SK-N-SH treated with all-trans-retinoic acid at 6 μM for 48 hours (cell line): ENCODE measurements at regions not wholly inside any gene's neighbourhood (a gene's known extent, or its start where the extent isn't known, plus 50 kb on each side); places are given as distances from the start of the nearest gene placed in this dataset.

Source experiments
- ATAC-seq: fragments of 200-7000 bp; cut with Tn5 transposase; 3 replicates; pipeline ENCODE4 v1.9.1; 2020; ENCODE audit warnings: mild to moderate bottlenecking, moderate library complexity
- ARNTL ChIP-seq: fragments of 450-650 bp; formaldehyde crosslinking; IDR thresholded peaks from 2 replicates; pipeline ENCODE4 v1.5.0; 2020; ENCODE audit warnings: low read depth, mild to moderate bottlenecking, moderate library complexity, borderline replicate concordance
- BACH2 ChIP-seq: fragments of 250-450 bp; sonication (Bioruptor Pico); IDR thresholded peaks from 2 replicates; pipeline ENCODE4 v1.9.0; 2021; ENCODE audit warnings: mild to moderate bottlenecking, borderline replicate concordance
- CSDC2 ChIP-seq: fragments of 250-450 bp; sonication (Bioruptor Pico); IDR thresholded peaks from 2 replicates; pipeline ENCODE4 v1.5.0; 2020; ENCODE audit warnings: mild to moderate bottlenecking, moderate library complexity
- ESRRG ChIP-seq: fragments of 250-450 bp; sonication (Bioruptor Pico); IDR thresholded peaks from 2 replicates; pipeline ENCODE4 v1.6.1; 2021; ENCODE audit warnings: mild to moderate bottlenecking
- ISL1 ChIP-seq: fragments of 250-450 bp; sonication (Bioruptor Pico); IDR thresholded peaks from 2 replicates; pipeline ENCODE4 v2.1.2; 2022; ENCODE audit warnings: mild to moderate bottlenecking, moderate library complexity
- OSR1 ChIP-seq: fragments of 250-450 bp; sonication (Bioruptor Pico); IDR thresholded peaks from 2 replicates; pipeline ENCODE4 v1.8.0; 2022; ENCODE audit warnings: moderate library complexity, mild to moderate bottlenecking, inconsistent platforms
- PPARA ChIP-seq: fragments of 250-450 bp; sonication (Bioruptor Pico); IDR thresholded peaks from 2 replicates; pipeline ENCODE4 v1.5.0; 2020; ENCODE audit warnings: mild to moderate bottlenecking, borderline replicate concordance
- RARB ChIP-seq: fragments of 250-450 bp; sonication (Bioruptor Pico); IDR thresholded peaks from 2 replicates; pipeline ENCODE4 v1.8.0; 2021; ENCODE audit warnings: mild to moderate bottlenecking, moderate library complexity
- TCF4 ChIP-seq: fragments of 250-450 bp; sonication (Bioruptor Pico); IDR thresholded peaks from 2 replicates; pipeline ENCODE4 v1.8.0; 2021; ENCODE audit warnings: mild to moderate bottlenecking, moderate library complexity, borderline replicate concordance
- TOX ChIP-seq: fragments of 250-450 bp; sonication (Bioruptor Pico); IDR thresholded peaks from 2 replicates; pipeline ENCODE4 v1.8.0; 2021; ENCODE audit warnings: mild to moderate bottlenecking, moderate library complexity, borderline replicate concordance
- ZC3H10 ChIP-seq: fragments of 250-450 bp; sonication (Bioruptor Pico); IDR thresholded peaks from 2 replicates; pipeline ENCODE4 v1.5.1; 2021; ENCODE audit warnings: mild to moderate bottlenecking, moderate library complexity
- ZFP3 ChIP-seq: fragments of 250-450 bp; sonication (Bioruptor Pico); IDR thresholded peaks from 2 replicates; pipeline ENCODE4 v1.5.0; 2020; ENCODE audit warnings: mild to moderate bottlenecking, moderate library complexity
- ZFP30 ChIP-seq: fragments of 450-650 bp; formaldehyde crosslinking; IDR thresholded peaks from 2 replicates; pipeline ENCODE4 v1.5.0; 2022; ENCODE audit warnings: mild to moderate bottlenecking, moderate library complexity
- ZNF565 ChIP-seq: fragments of 450-650 bp; formaldehyde crosslinking; conservative IDR thresholded peaks from 2 replicates; pipeline ENCODE4 v1.5.0; 2020; ENCODE audit warnings: low read depth, mild to moderate bottlenecking, moderate library complexity
- ZNF70 ChIP-seq: fragments of 450-650 bp; formaldehyde crosslinking; IDR thresholded peaks from 2 replicates; pipeline ENCODE4 v1.5.0; 2020; ENCODE audit warnings: mild to moderate bottlenecking, moderate library complexity
- ZNF8 ChIP-seq: fragments of 450-650 bp; formaldehyde crosslinking; IDR thresholded peaks from 2 replicates; pipeline ENCODE4 v1.5.0; 2020; ENCODE audit warnings: mild to moderate bottlenecking, moderate library complexity
- TF ChIP-seq, protein P1 (sequence below): fragments of 250-450 bp; sonication (Bioruptor Pico); IDR thresholded peaks from 2 replicates; pipeline ENCODE4 v1.5.1; 2020; ENCODE audit warnings: low read depth, mild to moderate bottlenecking, moderate library complexity
- TF ChIP-seq, protein P2 (sequence below): fragments of 250-450 bp; sonication (Bioruptor Pico); IDR thresholded peaks from 2 replicates; pipeline ENCODE4 v1.8.0; 2021; ENCODE audit warnings: low read depth, mild to moderate bottlenecking, moderate library complexity, borderline replicate concordance
- TF ChIP-seq, protein P3 (sequence below): fragments of 250-450 bp; sonication (Bioruptor Pico); IDR thresholded peaks from 2 replicates; pipeline ENCODE4 v1.8.0; 2020; ENCODE audit warnings: mild to moderate bottlenecking, moderate library complexity, borderline replicate concordance
- TF ChIP-seq, protein P4 (sequence below): fragments of 250-450 bp; sonication (Bioruptor Pico); IDR thresholded peaks from 2 replicates; pipeline ENCODE4 v1.5.0; 2020; ENCODE audit warnings: mild to moderate bottlenecking, moderate library complexity
- TF ChIP-seq, protein P5 (sequence below): fragments of 250-450 bp; sonication (Bioruptor Pico); IDR thresholded peaks from 2 replicates; pipeline ENCODE4 v1.5.1; 2021; ENCODE audit warnings: mild to moderate bottlenecking, moderate library complexity

DNA sequence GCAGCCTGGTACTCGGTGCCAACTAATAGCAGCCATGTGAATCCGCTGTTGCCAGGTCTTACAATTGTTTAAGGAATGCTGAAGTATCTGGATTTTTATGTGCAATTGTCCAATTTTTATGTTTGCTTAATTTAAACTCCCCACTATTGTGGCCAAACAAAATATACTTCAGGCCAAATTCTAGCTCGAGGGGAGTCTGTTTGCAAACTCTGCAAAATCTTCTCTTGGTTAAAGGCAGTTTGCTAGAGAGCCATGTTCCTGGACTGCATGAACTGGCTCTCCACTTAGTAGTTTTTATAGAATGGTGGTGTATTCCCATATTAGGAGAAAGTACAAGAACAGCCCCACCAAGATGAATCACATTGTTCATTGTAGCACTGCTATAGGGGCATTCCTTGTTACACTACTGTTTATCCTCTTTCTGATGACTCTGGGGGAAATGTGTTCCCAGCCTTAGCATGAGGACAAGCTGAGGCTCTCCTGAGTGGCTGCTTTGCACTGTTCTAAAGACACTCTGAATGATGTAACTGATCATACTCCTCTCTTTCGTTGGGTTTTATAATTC is 178.0 kb upstream of the GLI3 start:
- no peak for ATAC-seq

DNA sequence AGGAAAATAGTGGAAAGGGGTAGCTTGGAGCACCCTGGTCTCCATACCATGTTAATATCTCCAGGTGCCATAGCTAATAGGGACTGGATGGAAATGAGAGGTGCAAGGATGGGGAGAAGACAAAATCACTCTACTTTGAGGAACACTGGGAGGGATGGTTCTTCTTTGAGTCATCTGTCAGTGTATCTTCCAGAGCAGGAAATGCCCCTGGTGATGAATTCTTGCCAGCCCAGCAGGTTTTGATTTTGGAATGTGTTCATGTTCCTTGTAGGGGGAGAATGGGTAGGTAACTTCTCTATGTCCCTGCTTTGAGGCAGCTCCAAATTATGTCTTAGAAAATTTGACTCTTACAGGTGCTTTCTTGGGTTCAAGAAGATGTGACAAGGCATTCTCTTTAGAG is 177.0 kb upstream of the GLI3 start:
- no peak for ATAC-seq
- TF ChIP-seq ZNF8, result no peak
- no peak for TF ChIP-seq ARNTL (CRISPR knock-in tag)
- TF ChIP-seq CSDC2 (CRISPR knock-in tag), result no peak
- no peak for TF ChIP-seq ZC3H10
- TF ChIP-seq TOX (CRISPR knock-in tag), result no peak
- TF ChIP-seq, protein P1, sequence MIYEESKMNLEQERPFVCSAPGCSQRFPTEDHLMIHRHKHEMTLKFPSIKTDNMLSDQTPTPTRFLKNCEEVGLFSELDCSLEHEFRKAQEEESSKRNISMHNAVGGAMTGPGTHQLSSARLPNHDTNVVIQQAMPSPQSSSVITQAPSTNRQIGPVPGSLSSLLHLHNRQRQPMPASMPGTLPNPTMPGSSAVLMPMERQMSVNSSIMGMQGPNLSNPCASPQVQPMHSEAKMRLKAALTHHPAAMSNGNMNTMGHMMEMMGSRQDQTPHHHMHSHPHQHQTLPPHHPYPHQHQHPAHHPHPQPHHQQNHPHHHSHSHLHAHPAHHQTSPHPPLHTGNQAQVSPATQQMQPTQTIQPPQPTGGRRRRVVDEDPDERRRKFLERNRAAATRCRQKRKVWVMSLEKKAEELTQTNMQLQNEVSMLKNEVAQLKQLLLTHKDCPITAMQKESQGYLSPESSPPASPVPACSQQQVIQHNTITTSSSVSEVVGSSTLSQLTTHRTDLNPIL, result no peak
- TF ChIP-seq, protein P2, sequence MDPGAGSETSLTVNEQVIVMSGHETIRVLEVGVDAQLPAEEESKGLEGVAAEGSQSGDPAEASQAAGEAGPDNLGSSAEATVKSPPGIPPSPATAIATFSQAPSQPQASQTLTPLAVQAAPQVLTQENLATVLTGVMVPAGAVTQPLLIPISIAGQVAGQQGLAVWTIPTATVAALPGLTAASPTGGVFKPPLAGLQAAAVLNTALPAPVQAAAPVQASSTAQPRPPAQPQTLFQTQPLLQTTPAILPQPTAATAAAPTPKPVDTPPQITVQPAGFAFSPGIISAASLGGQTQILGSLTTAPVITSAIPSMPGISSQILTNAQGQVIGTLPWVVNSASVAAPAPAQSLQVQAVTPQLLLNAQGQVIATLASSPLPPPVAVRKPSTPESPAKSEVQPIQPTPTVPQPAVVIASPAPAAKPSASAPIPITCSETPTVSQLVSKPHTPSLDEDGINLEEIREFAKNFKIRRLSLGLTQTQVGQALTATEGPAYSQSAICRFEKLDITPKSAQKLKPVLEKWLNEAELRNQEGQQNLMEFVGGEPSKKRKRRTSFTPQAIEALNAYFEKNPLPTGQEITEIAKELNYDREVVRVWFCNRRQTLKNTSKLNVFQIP (CRISPR knock-in tag), result no peak
- TF ChIP-seq ZNF565 (CRISPR knock-in tag), result no peak
- TF ChIP-seq ISL1 (CRISPR knock-in tag), result no peak
- TF ChIP-seq, protein P3, sequence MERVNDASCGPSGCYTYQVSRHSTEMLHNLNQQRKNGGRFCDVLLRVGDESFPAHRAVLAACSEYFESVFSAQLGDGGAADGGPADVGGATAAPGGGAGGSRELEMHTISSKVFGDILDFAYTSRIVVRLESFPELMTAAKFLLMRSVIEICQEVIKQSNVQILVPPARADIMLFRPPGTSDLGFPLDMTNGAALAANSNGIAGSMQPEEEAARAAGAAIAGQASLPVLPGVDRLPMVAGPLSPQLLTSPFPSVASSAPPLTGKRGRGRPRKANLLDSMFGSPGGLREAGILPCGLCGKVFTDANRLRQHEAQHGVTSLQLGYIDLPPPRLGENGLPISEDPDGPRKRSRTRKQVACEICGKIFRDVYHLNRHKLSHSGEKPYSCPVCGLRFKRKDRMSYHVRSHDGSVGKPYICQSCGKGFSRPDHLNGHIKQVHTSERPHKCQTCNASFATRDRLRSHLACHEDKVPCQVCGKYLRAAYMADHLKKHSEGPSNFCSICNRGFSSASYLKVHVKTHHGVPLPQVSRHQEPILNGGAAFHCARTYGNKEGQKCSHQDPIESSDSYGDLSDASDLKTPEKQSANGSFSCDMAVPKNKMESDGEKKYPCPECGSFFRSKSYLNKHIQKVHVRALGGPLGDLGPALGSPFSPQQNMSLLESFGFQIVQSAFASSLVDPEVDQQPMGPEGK (CRISPR knock-in tag), result no peak
- TF ChIP-seq ZFP30 (CRISPR knock-in tag), result no peak
- no peak for TF ChIP-seq BACH2 (CRISPR knock-in tag)
- TF ChIP-seq PPARA (CRISPR knock-in tag), result no peak
- TF ChIP-seq ESRRG, result no peak
- TF ChIP-seq TCF4, result no peak
- no peak for TF ChIP-seq ZFP3 (CRISPR knock-in tag)

More for the DNA sequence above, 178.0 kb upstream of the GLI3 start:
- TF ChIP-seq, protein P4, sequence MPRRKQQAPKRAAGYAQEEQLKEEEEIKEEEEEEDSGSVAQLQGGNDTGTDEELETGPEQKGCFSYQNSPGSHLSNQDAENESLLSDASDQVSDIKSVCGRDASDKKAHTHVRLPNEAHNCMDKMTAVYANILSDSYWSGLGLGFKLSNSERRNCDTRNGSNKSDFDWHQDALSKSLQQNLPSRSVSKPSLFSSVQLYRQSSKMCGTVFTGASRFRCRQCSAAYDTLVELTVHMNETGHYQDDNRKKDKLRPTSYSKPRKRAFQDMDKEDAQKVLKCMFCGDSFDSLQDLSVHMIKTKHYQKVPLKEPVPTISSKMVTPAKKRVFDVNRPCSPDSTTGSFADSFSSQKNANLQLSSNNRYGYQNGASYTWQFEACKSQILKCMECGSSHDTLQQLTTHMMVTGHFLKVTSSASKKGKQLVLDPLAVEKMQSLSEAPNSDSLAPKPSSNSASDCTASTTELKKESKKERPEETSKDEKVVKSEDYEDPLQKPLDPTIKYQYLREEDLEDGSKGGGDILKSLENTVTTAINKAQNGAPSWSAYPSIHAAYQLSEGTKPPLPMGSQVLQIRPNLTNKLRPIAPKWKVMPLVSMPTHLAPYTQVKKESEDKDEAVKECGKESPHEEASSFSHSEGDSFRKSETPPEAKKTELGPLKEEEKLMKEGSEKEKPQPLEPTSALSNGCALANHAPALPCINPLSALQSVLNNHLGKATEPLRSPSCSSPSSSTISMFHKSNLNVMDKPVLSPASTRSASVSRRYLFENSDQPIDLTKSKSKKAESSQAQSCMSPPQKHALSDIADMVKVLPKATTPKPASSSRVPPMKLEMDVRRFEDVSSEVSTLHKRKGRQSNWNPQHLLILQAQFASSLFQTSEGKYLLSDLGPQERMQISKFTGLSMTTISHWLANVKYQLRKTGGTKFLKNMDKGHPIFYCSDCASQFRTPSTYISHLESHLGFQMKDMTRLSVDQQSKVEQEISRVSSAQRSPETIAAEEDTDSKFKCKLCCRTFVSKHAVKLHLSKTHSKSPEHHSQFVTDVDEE (CRISPR knock-in tag), result no peak
- TF ChIP-seq ZNF70 (CRISPR knock-in tag) (no peak), ZFP30 (CRISPR knock-in tag) (no peak)

DNA sequence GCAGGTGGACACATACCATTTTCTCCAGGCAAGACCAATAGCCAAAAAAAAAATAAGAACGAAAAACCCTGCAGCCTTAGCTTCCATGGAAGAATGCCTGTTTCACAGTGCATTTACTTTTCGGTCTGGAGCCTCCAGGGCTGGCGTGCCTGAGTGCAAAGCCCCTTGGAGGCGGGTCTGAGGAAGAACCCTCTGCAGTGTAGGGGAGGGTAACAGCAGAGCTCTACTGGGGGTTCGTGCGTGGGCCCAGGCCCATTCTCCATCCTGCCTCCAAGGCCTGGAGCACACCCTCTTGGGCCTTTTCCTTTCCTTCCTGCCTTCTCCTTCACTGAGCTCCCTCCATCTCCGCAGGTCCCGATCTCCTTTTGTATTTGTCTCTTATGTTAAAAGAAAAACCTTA is 172.3 kb upstream of the GLI3 start:
- TF ChIP-seq ZNF565 (CRISPR knock-in tag), result no peak
- no peak for TF ChIP-seq ZC3H10
- no peak for TF ChIP-seq OSR1 (CRISPR knock-in tag)
- TF ChIP-seq PPARA (CRISPR knock-in tag), result no peak
- TF ChIP-seq BACH2 (CRISPR knock-in tag), result no peak
- TF ChIP-seq CSDC2 (CRISPR knock-in tag), result no peak
- TF ChIP-seq, protein P3 (CRISPR knock-in tag), result no peak
- TF ChIP-seq ZFP3 (CRISPR knock-in tag), result no peak
- TF ChIP-seq, protein P4 (CRISPR knock-in tag), result no peak
- TF ChIP-seq, protein P5, sequence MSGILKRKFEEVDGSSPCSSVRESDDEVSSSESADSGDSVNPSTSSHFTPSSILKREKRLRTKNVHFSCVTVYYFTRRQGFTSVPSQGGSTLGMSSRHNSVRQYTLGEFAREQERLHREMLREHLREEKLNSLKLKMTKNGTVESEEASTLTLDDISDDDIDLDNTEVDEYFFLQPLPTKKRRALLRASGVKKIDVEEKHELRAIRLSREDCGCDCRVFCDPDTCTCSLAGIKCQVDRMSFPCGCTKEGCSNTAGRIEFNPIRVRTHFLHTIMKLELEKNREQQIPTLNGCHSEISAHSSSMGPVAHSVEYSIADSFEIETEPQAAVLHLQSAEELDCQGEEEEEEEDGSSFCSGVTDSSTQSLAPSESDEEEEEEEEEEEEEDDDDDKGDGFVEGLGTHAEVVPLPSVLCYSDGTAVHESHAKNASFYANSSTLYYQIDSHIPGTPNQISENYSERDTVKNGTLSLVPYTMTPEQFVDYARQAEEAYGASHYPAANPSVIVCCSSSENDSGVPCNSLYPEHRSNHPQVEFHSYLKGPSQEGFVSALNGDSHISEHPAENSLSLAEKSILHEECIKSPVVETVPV (CRISPR knock-in tag), result no peak
- no peak for TF ChIP-seq ARNTL (CRISPR knock-in tag)
- TF ChIP-seq ZFP30 (CRISPR knock-in tag), result no peak
- TF ChIP-seq RARB, result no peak

More for the DNA sequence above, 172.3 kb upstream of the GLI3 start:
- ATAC-seq, result no peak
